Stimulated activated naive CD8-positive, alpha-beta T cell treated with anti-CD3 and anti-CD28 coated beads, Interleukin-15, amount 100 ng/mL, for 72 hours (primary cell): ENCODE measurements at regions not wholly inside any gene's neighbourhood (a gene's known extent, or its start where the extent isn't known, plus 50 kb on each side); places are given as distances from the start of the nearest gene placed in this dataset.
A peak's percentile ranks its signal among the peaks of the same experiment; 100 is the strongest.

ENCODE experiments used
- ATAC-seq: fragments of 150-1000 bp; cut with Tn5 transposase; 2 replicates; pipeline ENCODE4 v1.10.0; 2021; ENCODE audit warnings: mild to moderate bottlenecking, moderate library complexity
- DNase-seq, 2 donors: peaks; one replicate each; pipeline ENCODE4 v3.0.0; 2021 to 2022
- H3K27ac Mint-ChIP-seq, 2 donors: one replicate each; pipeline ENCODE4 v1.8.0; 2022; ENCODE audit warnings: mild to moderate bottlenecking in 2 of 2, mixed read lengths in 2 of 2, moderate library complexity in 2 of 2
- H3K27me3 Mint-ChIP-seq: one replicate; pipeline ENCODE4 v1.8.0; 2022; ENCODE audit warnings: mixed read lengths
- H3K4me1 Mint-ChIP-seq: one replicate; pipeline ENCODE4 v1.8.0; 2022; ENCODE audit warnings: mild to moderate bottlenecking, mixed read lengths
- H3K4me3 Mint-ChIP-seq, 2 donors: one replicate each; pipeline ENCODE4 v1.8.0; 2022; ENCODE audit warnings: mild to moderate bottlenecking in 2 of 2, mixed read lengths in 2 of 2, moderate library complexity in 1 of 2
- H3K9me3 Mint-ChIP-seq, 2 donors: one replicate each; pipeline ENCODE4 v1.8.0; 2022; ENCODE audit warnings: mixed read lengths in 2 of 2

GRCh38 chr5:158100373-158100888 is 241.5 kb upstream of the CLINT1 start:
- ATAC-seq, result no peak
- DNase-seq, result no peak
- no peaks in the 10 kb centered on the region for H3K9me3 Mint-ChIP-seq
- no peaks in the 10 kb centered on the region for H3K4me1 Mint-ChIP-seq
- no peak overlapping the region for H3K4me3 Mint-ChIP-seq
- H3K27me3 Mint-ChIP-seq, result no peaks in the 10 kb centered on the region
- no peak overlapping the region for H3K27ac Mint-ChIP-seq

- H3K27ac Mint-ChIP-seq, result no peak overlapping the region
- H3K4me3 Mint-ChIP-seq, result no peak overlapping the region
Measured at GRCh38 chr5:158099571-158100105, 240.7 kb upstream of the CLINT1 start.

GRCh38 chr5:158096835-158097234 is 237.9 kb upstream of the CLINT1 start:
- H3K9me3 Mint-ChIP-seq, result no peaks in the 10 kb centered on the region
- ATAC-seq, result no peak
- no peak overlapping the region for H3K27ac Mint-ChIP-seq
- peaks cover 6% of the 10 kb centered on the region for H3K27me3 Mint-ChIP-seq
- DNase-seq, result no peak
- H3K4me3 Mint-ChIP-seq, result no peak overlapping the region
- H3K4me1 Mint-ChIP-seq, result no peaks in the 10 kb centered on the region

More at GRCh38 chr5:158099571-158100105, 240.7 kb upstream of the CLINT1 start:
- ATAC-seq (no peak), DNase-seq (no peak)
- H3K9me3 Mint-ChIP-seq, result no peaks in the 10 kb centered on the region
- H3K4me1 Mint-ChIP-seq, result no peaks in the 10 kb centered on the region
- H3K27me3 Mint-ChIP-seq, result no peaks in the 10 kb centered on the region

- no peak for DNase-seq
- no peak for ATAC-seq
- Mint-ChIP-seq H3K4me3 (no peak overlapping the region), H3K9me3 (no peaks in the 10 kb centered on the region), H3K27ac (no peak overlapping the region), H3K27me3 (peaks cover 21% of the 10 kb centered on the region), H3K4me1 (no peaks in the 10 kb centered on the region)
Measured at GRCh38 chr5:158086856-158087255, 227.9 kb upstream of the CLINT1 start.

GRCh38 chr5:158084292-158084691 is 225.3 kb upstream of the CLINT1 start:
- H3K27me3 Mint-ChIP-seq, result peaks cover 21% of the 10 kb centered on the region

GRCh38 chr5:158082696-158083287 is 223.8 kb upstream of the CLINT1 start:
- Mint-ChIP-seq H3K27ac (no peak overlapping the region), H3K9me3 (no peaks in the 10 kb centered on the region), H3K4me3 (no peak overlapping the region), H3K4me1 (no peaks in the 10 kb centered on the region), H3K27me3 (peaks cover 21% of the 10 kb centered on the region)
- no peak for DNase-seq
- no peak for ATAC-seq

More at GRCh38 chr5:158084292-158084691, 225.3 kb upstream of the CLINT1 start:
- Mint-ChIP-seq H3K9me3 (no peaks in the 10 kb centered on the region), H3K4me1 (no peaks in the 10 kb centered on the region), H3K27ac (no peak overlapping the region), H3K4me3 (no peak overlapping the region)
- ATAC-seq (no peak), DNase-seq (no peak)

- H3K4me1 Mint-ChIP-seq, result peaks cover 6% of the 10 kb centered on the region
- no peak overlapping the region for H3K4me3 Mint-ChIP-seq
- no peaks in the 10 kb centered on the region for H3K9me3 Mint-ChIP-seq
- DNase-seq (no peak), ATAC-seq (no peak)
- peaks cover 12% of the 10 kb centered on the region for H3K27me3 Mint-ChIP-seq
- no peak overlapping the region for H3K27ac Mint-ChIP-seq
Measured at GRCh38 chr5:158080112-158080511, 221.2 kb upstream of the CLINT1 start.

GRCh38 chr5:158079097-158079496 is 220.2 kb upstream of the CLINT1 start:
- no peak overlapping the region for H3K4me3 Mint-ChIP-seq
- H3K27me3 Mint-ChIP-seq, result peaks cover 12% of the 10 kb centered on the region
- DNase-seq (no peak), ATAC-seq (no peak)
- no peak overlapping the region for H3K27ac Mint-ChIP-seq
- H3K9me3 Mint-ChIP-seq, result no peaks in the 10 kb centered on the region
- peaks cover 11% of the 10 kb centered on the region for H3K4me1 Mint-ChIP-seq

- no peaks in the 10 kb centered on the region for H3K9me3 Mint-ChIP-seq
- H3K4me3 Mint-ChIP-seq, result peak overlapping the region in 1 of 2 donors; percentile 10
- peak overlapping the region in 1 of 2 donors; percentile 67 for H3K27ac Mint-ChIP-seq
- ATAC-seq, result peak; percentile 79
- no peaks in the 10 kb centered on the region for H3K27me3 Mint-ChIP-seq
- DNase-seq, result peak; percentile 48 to 52
- peaks cover 11% of the 10 kb centered on the region for H3K4me1 Mint-ChIP-seq
Measured at GRCh38 chr5:158074992-158075769, 216.2 kb upstream of the CLINT1 start.

- ATAC-seq (no peak), DNase-seq (no peak)
- Mint-ChIP-seq H3K27ac (no peak overlapping the region), H3K9me3 (no peaks in the 10 kb centered on the region), H3K4me1 (peaks cover 11% of the 10 kb centered on the region), H3K4me3 (no peak overlapping the region), H3K27me3 (no peaks in the 10 kb centered on the region)
Measured at GRCh38 chr5:158074597-158074991, 215.6 kb upstream of the CLINT1 start.

GRCh38 chr5:158070859-158071258 is 211.9 kb upstream of the CLINT1 start:
- no peak for DNase-seq

GRCh38 chr5:158069838-158070237 is 210.9 kb upstream of the CLINT1 start:
- H3K4me3 Mint-ChIP-seq, result no peak overlapping the region
- no peaks in the 10 kb centered on the region for H3K27me3 Mint-ChIP-seq
- no peak overlapping the region for H3K27ac Mint-ChIP-seq
- ATAC-seq (no peak), DNase-seq (no peak)
- no peaks in the 10 kb centered on the region for H3K9me3 Mint-ChIP-seq
- H3K4me1 Mint-ChIP-seq, result peaks cover 4% of the 10 kb centered on the region

More at GRCh38 chr5:158070859-158071258, 211.9 kb upstream of the CLINT1 start:
- ATAC-seq, result no peak
- Mint-ChIP-seq H3K27ac (peak overlapping the region in 1 of 2 donors; percentile 55), H3K9me3 (no peaks in the 10 kb centered on the region), H3K4me1 (peaks cover 11% of the 10 kb centered on the region), H3K27me3 (no peaks in the 10 kb centered on the region), H3K4me3 (no peak overlapping the region)

- Mint-ChIP-seq H3K27me3 (no peaks in the 10 kb centered on the region), H3K27ac (no peak overlapping the region), H3K9me3 (no peaks in the 10 kb centered on the region), H3K4me3 (no peak overlapping the region), H3K4me1 (no peaks in the 10 kb centered on the region)
- ATAC-seq (no peak), DNase-seq (no peak)
Measured at GRCh38 chr5:158068964-158069363, 210.0 kb upstream of the CLINT1 start.

GRCh38 chr5:158066076-158066475 is 207.1 kb upstream of the CLINT1 start:
- no peak for DNase-seq

GRCh38 chr5:158064334-158065123 is 205.6 kb upstream of the CLINT1 start:
- DNase-seq, result no peak
- H3K4me3 Mint-ChIP-seq, result no peak overlapping the region

More at GRCh38 chr5:158066076-158066475, 207.1 kb upstream of the CLINT1 start:
- Mint-ChIP-seq H3K27ac (no peak overlapping the region), H3K4me3 (no peak overlapping the region), H3K4me1 (no peaks in the 10 kb centered on the region), H3K27me3 (peaks cover 3% of the 10 kb centered on the region), H3K9me3 (no peaks in the 10 kb centered on the region)
- ATAC-seq, result no peak

More at GRCh38 chr5:158064334-158065123, 205.6 kb upstream of the CLINT1 start:
- Mint-ChIP-seq H3K27ac (no peak overlapping the region), H3K4me1 (no peaks in the 10 kb centered on the region), H3K27me3 (peaks cover 13% of the 10 kb centered on the region), H3K9me3 (no peaks in the 10 kb centered on the region)
- no peak for ATAC-seq
